NCI-H1105 treated with DMSO at 0.1 percent for 48 hours (cell line): ENCODE measurements at regions not wholly inside any gene's neighbourhood (a gene's known extent, or its start where the extent isn't known, plus 50 kb on each side); places are given as distances from the start of the nearest gene placed in this dataset.

Source experiments
- DNase-seq: peaks from one replicate; lab custom pipeline; 2025; lab: John Stamatoyannopoulos, UW

- DNase-seq: no peak
Measured at GRCh38 chr12:88310666-88311065, 168.6 kb downstream of the TMTC3 start.

GRCh38 chr12:88313554-88313953 lies 171.4 kb downstream of the TMTC3 start:
- DNase-seq: no peak

- DNase-seq: no peak
Measured at GRCh38 chr12:88314706-88315105, 172.6 kb downstream of the TMTC3 start.

GRCh38 chr12:88318726-88319125 lies 176.6 kb downstream of the TMTC3 start:
- DNase-seq: no peak

GRCh38 chr12:88325076-88325815 lies 183.1 kb downstream of the TMTC3 start:
- DNase-seq: no peak

GRCh38 chr12:88325816-88326189 lies 183.7 kb downstream of the TMTC3 start:
- no peak for DNase-seq

- DNase-seq: no peak
Measured at GRCh38 chr12:88327276-88327675, 185.2 kb downstream of the TMTC3 start.

- no peak for DNase-seq
Measured at GRCh38 chr12:88328090-88328489, 186.0 kb downstream of the TMTC3 start.

- DNase-seq: no peak
Measured at GRCh38 chr12:88329833-88330232, 187.7 kb downstream of the TMTC3 start.

- DNase-seq: no peak
Measured at GRCh38 chr12:88334271-88334670, 192.2 kb downstream of the TMTC3 start.

GRCh38 chr12:88336076-88336739 lies 194.1 kb downstream of the TMTC3 start:
- DNase-seq: no peak

- DNase-seq: no peak
Measured at GRCh38 chr12:88338486-88338885, 196.4 kb downstream of the TMTC3 start.

- DNase-seq: no peak
Measured at GRCh38 chr12:88339254-88339949, 197.3 kb downstream of the TMTC3 start.

- DNase-seq: no peak
Measured at GRCh38 chr12:88339966-88340365, 197.9 kb downstream of the TMTC3 start.

GRCh38 chr12:88342251-88342806 lies 200.2 kb downstream of the TMTC3 start:
- DNase-seq: no peak

GRCh38 chr12:88351146-88351545 lies 209.0 kb downstream of the TMTC3 start:
- DNase-seq: no peak

GRCh38 chr12:88354691-88355090 lies 212.6 kb downstream of the TMTC3 start:
- no peak for DNase-seq

GRCh38 chr12:88360343-88360742 lies 218.2 kb downstream of the TMTC3 start:
- DNase-seq: no peak

GRCh38 chr12:88361493-88361892 lies 218.8 kb downstream of the KITLG start:
- DNase-seq: no peak

GRCh38 chr12:88362439-88362838 lies 217.8 kb downstream of the KITLG start:
- DNase-seq: peak; percentile 6

GRCh38 chr12:88365403-88365802 lies 214.9 kb downstream of the KITLG start:
- DNase-seq: no peak

- DNase-seq: no peak
Measured at GRCh38 chr12:88366101-88366500, 214.2 kb downstream of the KITLG start.

- DNase-seq: no peak
Measured at GRCh38 chr12:88367231-88367630, 213.0 kb downstream of the KITLG start.
